ENCODE measurements at regions not wholly inside any gene's neighbourhood (a gene's known extent, or its start where the extent isn't known, plus 50 kb on each side); places are given as distances from the start of the nearest gene placed in this dataset.

DNA sequence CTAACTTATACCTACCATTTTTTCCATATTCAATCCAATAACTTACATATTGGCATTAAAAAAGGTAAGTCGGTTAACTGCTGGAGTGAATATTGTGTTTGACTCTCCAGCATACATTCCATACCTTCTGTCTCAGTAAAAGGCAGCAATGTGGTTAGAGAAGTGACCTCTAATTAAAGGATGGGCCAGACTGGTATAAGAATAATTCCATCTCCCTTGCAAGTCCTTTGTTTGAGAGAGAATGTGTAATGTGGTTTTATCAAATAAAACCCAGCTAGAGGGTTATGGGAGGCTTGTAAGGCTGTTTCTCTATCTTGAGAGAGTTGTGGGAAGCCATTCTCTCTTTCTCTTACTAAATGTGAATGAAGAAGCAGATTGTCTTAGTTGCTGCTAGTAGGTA lies 289.3 kb upstream of the TCF4 start:
- H3K27ac ChIP-seq (ENCODE audit: low read length): no peak overlapping the region
- no peaks in the 10 kb centered on the region for H3K9me3 ChIP-seq (ENCODE audit: insufficient read depth, low read length, severe bottlenecking)
- H3K4me3 ChIP-seq (ENCODE audit: low read depth in 1 of 2, low read length in 2 of 2): no peak overlapping the region
- no peaks in the 10 kb centered on the region for H3K36me3 ChIP-seq (ENCODE audit: insufficient read depth, low read length)
- no peak overlapping the region for H3K4me2 ChIP-seq (ENCODE audit: insufficient read depth, low read length)
- H3K79me2 ChIP-seq (ENCODE audit: insufficient read depth, low read length): no peaks in the 10 kb centered on the region
- no peak for ATAC-seq (ENCODE audit: insufficient read depth, low read depth)
- no peaks in the 10 kb centered on the region for H4K20me1 ChIP-seq (ENCODE audit: insufficient read depth, low read length)
- H2AFZ ChIP-seq (ENCODE audit: low read depth, low read length): no peak overlapping the region
- TF ChIP-seq, protein P1, sequence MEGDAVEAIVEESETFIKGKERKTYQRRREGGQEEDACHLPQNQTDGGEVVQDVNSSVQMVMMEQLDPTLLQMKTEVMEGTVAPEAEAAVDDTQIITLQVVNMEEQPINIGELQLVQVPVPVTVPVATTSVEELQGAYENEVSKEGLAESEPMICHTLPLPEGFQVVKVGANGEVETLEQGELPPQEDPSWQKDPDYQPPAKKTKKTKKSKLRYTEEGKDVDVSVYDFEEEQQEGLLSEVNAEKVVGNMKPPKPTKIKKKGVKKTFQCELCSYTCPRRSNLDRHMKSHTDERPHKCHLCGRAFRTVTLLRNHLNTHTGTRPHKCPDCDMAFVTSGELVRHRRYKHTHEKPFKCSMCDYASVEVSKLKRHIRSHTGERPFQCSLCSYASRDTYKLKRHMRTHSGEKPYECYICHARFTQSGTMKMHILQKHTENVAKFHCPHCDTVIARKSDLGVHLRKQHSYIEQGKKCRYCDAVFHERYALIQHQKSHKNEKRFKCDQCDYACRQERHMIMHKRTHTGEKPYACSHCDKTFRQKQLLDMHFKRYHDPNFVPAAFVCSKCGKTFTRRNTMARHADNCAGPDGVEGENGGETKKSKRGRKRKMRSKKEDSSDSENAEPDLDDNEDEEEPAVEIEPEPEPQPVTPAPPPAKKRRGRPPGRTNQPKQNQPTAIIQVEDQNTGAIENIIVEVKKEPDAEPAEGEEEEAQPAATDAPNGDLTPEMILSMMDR (IDR thresholded peaks at IDR 0.05; ENCODE audit: borderline replicate concordance, extremely low read depth, low read length, poor library complexity, severe bottlenecking): no peak
- TF ChIP-seq EZH2 (IDR thresholded peaks at IDR 0.05; ENCODE audit: borderline replicate concordance, low read depth, low read length, severe bottlenecking): no peak
- no peak for DNase-seq
- no peaks in the 10 kb centered on the region for H3K27me3 ChIP-seq (ENCODE audit: insufficient read depth, low read length, poor library complexity)
- H3K4me1 ChIP-seq (ENCODE audit: insufficient read depth, low read length): no peaks in the 10 kb centered on the region
- H3K9ac ChIP-seq (ENCODE audit: low read depth, low read length): no peak overlapping the region

DNA sequence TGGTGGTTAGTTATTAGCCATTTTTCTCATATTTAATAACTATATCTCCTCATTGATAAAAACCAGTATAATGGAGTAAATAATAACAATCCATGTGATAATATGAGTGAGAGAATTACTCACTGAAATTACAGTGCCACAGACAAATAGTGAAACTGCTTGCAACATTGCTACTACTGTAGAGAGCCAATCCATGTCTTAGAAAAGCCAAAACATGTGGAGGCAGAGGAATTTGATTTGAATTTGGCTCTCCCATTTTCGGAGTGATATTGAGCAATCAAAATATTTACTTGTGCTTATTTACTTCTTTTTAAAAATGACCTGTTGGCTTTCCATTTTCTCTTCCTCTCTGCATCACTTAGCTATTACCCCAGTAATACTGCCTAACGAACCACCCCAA lies 288.3 kb upstream of the TCF4 start:
- Histone ChIP-seq H4K20me1 (ENCODE audit: insufficient read depth, low read length) (no peaks in the 10 kb centered on the region), H3K9me3 (ENCODE audit: insufficient read depth, low read length, severe bottlenecking) (no peaks in the 10 kb centered on the region), H3K4me3 (ENCODE audit: low read depth in 1 of 2, low read length in 2 of 2) (no peak overlapping the region), H3K27me3 (ENCODE audit: insufficient read depth, low read length, poor library complexity) (no peaks in the 10 kb centered on the region), H3K4me2 (ENCODE audit: insufficient read depth, low read length) (no peak overlapping the region), H2AFZ (ENCODE audit: low read depth, low read length) (no peak overlapping the region), H3K27ac (ENCODE audit: low read length) (no peak overlapping the region), H3K36me3 (ENCODE audit: insufficient read depth, low read length) (no peaks in the 10 kb centered on the region), H3K4me1 (ENCODE audit: insufficient read depth, low read length) (no peaks in the 10 kb centered on the region), H3K79me2 (ENCODE audit: insufficient read depth, low read length) (no peaks in the 10 kb centered on the region), H3K9ac (ENCODE audit: low read depth, low read length) (no peak overlapping the region)
- DNase-seq: no peak
- no peak for ATAC-seq (ENCODE audit: insufficient read depth, low read depth)
- TF ChIP-seq, protein P1 (IDR thresholded peaks at IDR 0.05; ENCODE audit: borderline replicate concordance, extremely low read depth, low read length, poor library complexity, severe bottlenecking): no peak
- TF ChIP-seq EZH2 (IDR thresholded peaks at IDR 0.05; ENCODE audit: borderline replicate concordance, low read depth, low read length, severe bottlenecking): no peak

DNA sequence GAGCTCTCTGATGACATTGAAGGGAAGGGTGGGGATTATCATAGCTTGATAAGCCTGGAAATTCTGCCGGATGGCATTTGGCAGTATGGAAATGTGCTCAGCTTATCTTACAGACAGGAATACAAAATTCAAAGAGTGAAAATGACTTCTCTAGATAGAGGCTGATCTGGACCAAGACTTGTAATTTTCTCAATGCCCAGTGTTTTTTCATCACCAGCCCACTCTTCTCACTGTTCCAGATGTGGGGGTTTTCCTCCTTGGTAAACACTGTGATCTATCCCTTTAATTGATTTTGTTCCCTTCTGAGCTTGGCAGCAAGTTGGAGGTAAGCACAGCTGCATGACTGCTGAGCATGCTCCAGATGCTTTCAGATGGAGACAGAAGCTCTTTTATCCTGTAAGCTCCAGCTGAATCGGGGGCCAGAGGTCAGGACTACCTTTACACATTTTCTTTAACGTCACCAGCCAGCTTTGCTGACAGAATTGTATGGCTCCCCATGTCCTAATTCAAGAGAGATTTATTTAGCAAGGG lies 287.4 kb upstream of the TCF4 start:
- no peak overlapping the region for H3K4me3 ChIP-seq (ENCODE audit: low read depth in 1 of 2, low read length in 2 of 2)
- H3K79me2 ChIP-seq (ENCODE audit: insufficient read depth, low read length): no peaks in the 10 kb centered on the region
- no peak overlapping the region for H3K27ac ChIP-seq (ENCODE audit: low read length)
- DNase-seq: no peak
- no peaks in the 10 kb centered on the region for H3K27me3 ChIP-seq (ENCODE audit: insufficient read depth, low read length, poor library complexity)
- no peak for TF ChIP-seq EZH2 (IDR thresholded peaks at IDR 0.05; ENCODE audit: borderline replicate concordance, low read depth, low read length, severe bottlenecking)
- H3K4me2 ChIP-seq (ENCODE audit: insufficient read depth, low read length): no peak overlapping the region
- no peaks in the 10 kb centered on the region for H4K20me1 ChIP-seq (ENCODE audit: insufficient read depth, low read length)
- no peaks in the 10 kb centered on the region for H3K9me3 ChIP-seq (ENCODE audit: insufficient read depth, low read length, severe bottlenecking)
- H3K9ac ChIP-seq (ENCODE audit: low read depth, low read length): no peak overlapping the region
- H2AFZ ChIP-seq (ENCODE audit: low read depth, low read length): no peak overlapping the region
- no peak for ATAC-seq (ENCODE audit: insufficient read depth, low read depth)
- no peaks in the 10 kb centered on the region for H3K36me3 ChIP-seq (ENCODE audit: insufficient read depth, low read length)
- no peaks in the 10 kb centered on the region for H3K4me1 ChIP-seq (ENCODE audit: insufficient read depth, low read length)

DNA sequence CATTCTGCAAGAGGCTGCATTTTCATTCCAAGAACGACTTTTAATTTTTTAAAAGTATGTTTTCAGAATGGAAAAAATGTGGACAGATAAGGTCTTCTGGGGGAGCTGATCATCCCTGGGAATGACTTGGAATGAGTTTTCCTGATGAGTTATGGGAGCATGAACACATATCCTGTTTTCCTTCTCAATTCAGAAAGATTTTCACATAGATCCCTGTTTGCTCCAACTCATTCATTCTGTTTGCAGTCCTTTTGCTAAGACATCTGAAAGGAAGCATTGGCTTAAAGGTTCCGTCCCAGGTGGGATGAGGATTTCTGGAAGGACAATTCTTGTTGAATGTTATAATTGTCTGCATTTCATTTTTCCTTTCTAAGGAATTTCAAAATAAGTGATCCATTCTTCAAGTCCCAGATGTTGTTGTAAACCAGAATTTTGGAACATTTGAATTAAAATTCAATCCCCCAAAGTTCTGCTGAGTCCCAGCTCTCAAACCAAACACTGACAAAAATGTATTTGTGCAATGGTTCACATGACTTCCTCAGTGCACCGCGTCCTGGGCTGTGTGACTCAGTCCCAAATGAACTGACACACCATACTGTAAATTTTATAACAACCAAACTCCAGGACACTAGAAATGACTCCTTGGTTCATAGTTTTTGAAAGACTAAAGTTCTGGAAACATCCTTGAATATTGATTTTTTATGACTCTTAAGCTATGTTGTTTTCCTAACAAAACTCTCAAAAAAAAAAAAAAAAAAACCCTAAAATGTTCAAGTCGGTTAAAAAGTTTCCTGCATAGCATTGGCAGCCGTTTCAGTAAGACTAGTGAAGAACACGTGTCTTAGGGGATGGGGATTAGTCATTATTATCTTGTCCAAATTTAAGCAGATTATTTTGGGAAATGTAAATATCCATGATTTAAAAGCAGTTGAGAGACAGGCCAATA lies 281.8 kb upstream of the TCF4 start:
- no peaks in the 10 kb centered on the region for H3K9me3 ChIP-seq (ENCODE audit: insufficient read depth, low read length, severe bottlenecking)
- no peak overlapping the region for H3K4me2 ChIP-seq (ENCODE audit: insufficient read depth, low read length)
- H3K36me3 ChIP-seq (ENCODE audit: insufficient read depth, low read length): no peaks in the 10 kb centered on the region
- H3K9ac ChIP-seq (ENCODE audit: low read depth, low read length): no peak overlapping the region
- no peak overlapping the region for H2AFZ ChIP-seq (ENCODE audit: low read depth, low read length)
- H3K79me2 ChIP-seq (ENCODE audit: insufficient read depth, low read length): no peaks in the 10 kb centered on the region
- no peaks in the 10 kb centered on the region for H3K27me3 ChIP-seq (ENCODE audit: insufficient read depth, low read length, poor library complexity)
- H3K27ac ChIP-seq (ENCODE audit: low read length): no peak overlapping the region
- H4K20me1 ChIP-seq (ENCODE audit: insufficient read depth, low read length): no peaks in the 10 kb centered on the region
- H3K4me3 ChIP-seq (ENCODE audit: low read depth in 1 of 2, low read length in 2 of 2): no peak overlapping the region
- no peak for TF ChIP-seq EZH2 (IDR thresholded peaks at IDR 0.05; ENCODE audit: borderline replicate concordance, low read depth, low read length, severe bottlenecking)
- TF ChIP-seq, protein P1 (IDR thresholded peaks at IDR 0.05; ENCODE audit: borderline replicate concordance, extremely low read depth, low read length, poor library complexity, severe bottlenecking): no peak
- ATAC-seq (ENCODE audit: insufficient read depth, low read depth) (no peak), DNase-seq (no peak)
- H3K4me1 ChIP-seq (ENCODE audit: insufficient read depth, low read length): no peaks in the 10 kb centered on the region
